ENCODE measurements at regions not wholly inside any gene's neighbourhood (a gene's known extent, or its start where the extent isn't known, plus 50 kb on each side); places are given as distances from the start of the nearest gene placed in this dataset.

DNA sequence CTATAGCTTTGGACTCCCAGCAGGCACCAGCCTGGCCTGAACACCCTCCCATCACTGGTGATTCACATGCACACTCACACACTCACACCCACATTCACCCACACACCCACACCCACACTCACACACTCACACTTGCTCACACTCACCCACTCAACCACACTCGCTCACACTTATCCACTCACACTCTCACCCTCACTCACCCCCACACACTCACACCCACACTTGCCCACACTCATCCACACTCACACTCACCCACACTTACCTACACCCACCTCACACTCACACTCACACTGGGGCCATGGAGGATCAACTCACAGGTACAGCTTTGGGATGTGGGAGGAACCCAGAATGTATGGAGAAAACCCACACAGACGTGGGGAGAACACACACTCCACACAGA, 548.2 kb upstream of the FAT1 start:
- no peak for TF ChIP-seq CTCF (IDR thresholded peaks at IDR 0.05; ENCODE audit: control extremely low read depth, extremely low read depth)
- H3K27me3 ChIP-seq (ENCODE audit: control insufficient read depth in 3 of 3, insufficient read depth in 3 of 3, low read length in 2 of 3): no peaks in the 10 kb centered on the region
- 93 to 98% methylated on average over 2 of the region's 2 CpGs for WGBS, 2 donors
- H3K27ac ChIP-seq (ENCODE audit: low read depth in 1 of 2, low read length in 1 of 2): no peak overlapping the region
- ATAC-seq (ENCODE audit: insufficient read depth, low FRiP score): no peak
- DNase-seq: no peak
- H3K4me3 ChIP-seq: no peak overlapping the region
- peaks cover 0 to 3% (median 1%) of the 10 kb centered on the region in 4 donors for H3K9me3 ChIP-seq (ENCODE audit: control insufficient read depth in 4 of 4, insufficient read depth in 3 of 4, low read length in 3 of 4)
- H3K4me1 ChIP-seq (ENCODE audit: control insufficient read depth in 5 of 5, insufficient read depth in 5 of 5, low read length in 5 of 5): peaks cover 0 to 7% (median 0%) of the 10 kb centered on the region in 5 donors
- no peak overlapping the region for H3K9ac ChIP-seq (ENCODE audit: insufficient read depth in 1 of 2, low read length in 2 of 2)
- H3K36me3 ChIP-seq (ENCODE audit: control insufficient read depth in 4 of 4, insufficient read depth in 4 of 4, low read length in 4 of 4): no peaks in the 10 kb centered on the region

DNA sequence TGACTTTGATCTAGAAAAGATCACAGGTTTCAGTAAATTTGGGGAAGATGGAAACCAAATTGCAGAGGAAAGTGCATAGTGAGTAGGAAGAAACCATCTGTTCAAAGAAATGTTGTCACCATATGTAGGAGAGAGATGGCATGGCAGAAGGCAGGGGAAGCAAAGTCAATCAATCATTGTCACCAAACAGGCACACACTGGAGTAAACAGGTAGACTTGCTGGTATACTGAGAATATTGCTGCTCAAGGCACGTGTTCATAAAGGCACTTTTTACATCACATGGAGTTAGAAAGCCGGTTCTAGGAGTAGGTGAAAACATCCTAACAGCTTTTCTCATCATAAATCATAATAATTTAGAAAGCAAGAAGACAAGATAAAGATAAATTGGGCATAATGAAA, 550.5 kb upstream of the FAT1 start:
- Histone ChIP-seq H3K27me3 (ENCODE audit: control insufficient read depth in 3 of 3, insufficient read depth in 3 of 3, low read length in 2 of 3) (no peaks in the 10 kb centered on the region), H3K4me3 (no peak overlapping the region), H3K4me1 (ENCODE audit: control insufficient read depth in 5 of 5, insufficient read depth in 5 of 5, low read length in 5 of 5) (peaks cover 0 to 13% (median 0%) of the 10 kb centered on the region in 5 donors), H3K9me3 (ENCODE audit: control insufficient read depth in 4 of 4, insufficient read depth in 3 of 4, low read length in 3 of 4) (peaks cover 0 to 3% (median 0%) of the 10 kb centered on the region in 4 donors), H3K9ac (ENCODE audit: insufficient read depth in 1 of 2, low read length in 2 of 2) (no peak overlapping the region), H3K27ac (ENCODE audit: low read depth in 1 of 2, low read length in 1 of 2) (no peak overlapping the region), H3K36me3 (ENCODE audit: control insufficient read depth in 4 of 4, insufficient read depth in 4 of 4, low read length in 4 of 4) (no peaks in the 10 kb centered on the region)
- ATAC-seq (ENCODE audit: insufficient read depth, low FRiP score) (no peak), DNase-seq (no peak)
- 54 to 72% methylated on average over 2 of the region's 2 CpGs for WGBS, 2 donors
- TF ChIP-seq CTCF (IDR thresholded peaks at IDR 0.05; ENCODE audit: control extremely low read depth, extremely low read depth): no peak

- Histone ChIP-seq H3K4me1 (ENCODE audit: control insufficient read depth in 5 of 5, insufficient read depth in 5 of 5, low read length in 5 of 5) (peaks cover 0 to 13% (median 0%) of the 10 kb centered on the region in 5 donors), H3K27me3 (ENCODE audit: control insufficient read depth in 3 of 3, insufficient read depth in 3 of 3, low read length in 2 of 3) (no peaks in the 10 kb centered on the region), H3K9ac (ENCODE audit: insufficient read depth in 1 of 2, low read length in 2 of 2) (no peak overlapping the region), H3K4me3 (no peak overlapping the region), H3K9me3 (ENCODE audit: control insufficient read depth in 4 of 4, insufficient read depth in 3 of 4, low read length in 3 of 4) (peaks cover 0 to 1% (median 0%) of the 10 kb centered on the region in 4 donors), H3K36me3 (ENCODE audit: control insufficient read depth in 4 of 4, insufficient read depth in 4 of 4, low read length in 4 of 4) (no peaks in the 10 kb centered on the region), H3K27ac (ENCODE audit: low read depth in 1 of 2, low read length in 1 of 2) (no peak overlapping the region)
- WGBS, 2 donors: 64 to 76% methylated on average over 7 of the region's 7 CpGs
- ATAC-seq (ENCODE audit: insufficient read depth, low FRiP score): no peak
- peak; percentile 24 to 82 (median 80) for DNase-seq
- TF ChIP-seq CTCF (IDR thresholded peaks at IDR 0.05; ENCODE audit: control extremely low read depth, extremely low read depth): no peak
These were observed 553.2 kb upstream of the FAT1 start for GRCh38 chr4:187276736-187277408.
